DMS79 (cell line): ENCODE measurements at regions not wholly inside any gene's neighbourhood (a gene's known extent, or its start where the extent isn't known, plus 50 kb on each side); places are given as distances from the start of the nearest gene placed in this dataset.

Experiments
- DNase-seq: peaks from one replicate; lab custom pipeline; 2025; lab: John Stamatoyannopoulos, UW

- no peak for DNase-seq
These were observed 312.2 kb upstream of the MGAT5 start for GRCh38 chr2:133941666-133942065.

GRCh38 chr2:133942398-133942797 is 311.5 kb upstream of the MGAT5 start:
- no peak for DNase-seq

GRCh38 chr2:133943108-133943507 is 310.8 kb upstream of the MGAT5 start:
- no peak for DNase-seq

- no peak for DNase-seq
These were observed 308.8 kb upstream of the MGAT5 start for GRCh38 chr2:133945089-133945488.

GRCh38 chr2:133947057-133947456 is 306.8 kb upstream of the MGAT5 start:
- no peak for DNase-seq

- DNase-seq, result no peak
These were observed 305.1 kb upstream of the MGAT5 start for GRCh38 chr2:133948610-133949290.

- no peak for DNase-seq
These were observed 304.3 kb upstream of the MGAT5 start for GRCh38 chr2:133949595-133949994.

- no peak for DNase-seq
These were observed 302.7 kb upstream of the MGAT5 start for GRCh38 chr2:133951209-133951608.

GRCh38 chr2:133952420-133952819 is 301.5 kb upstream of the MGAT5 start:
- no peak for DNase-seq

GRCh38 chr2:133952896-133953295 is 301.0 kb upstream of the MGAT5 start:
- no peak for DNase-seq

- no peak for DNase-seq
These were observed 300.3 kb upstream of the MGAT5 start for GRCh38 chr2:133953524-133953923.

GRCh38 chr2:133954636-133955035 is 299.2 kb upstream of the MGAT5 start:
- DNase-seq, result no peak

- DNase-seq, result no peak
These were observed 298.7 kb upstream of the MGAT5 start for GRCh38 chr2:133955169-133955568.

GRCh38 chr2:133956434-133956935 is 297.4 kb upstream of the MGAT5 start:
- no peak for DNase-seq

GRCh38 chr2:133957724-133958480 is 296.0 kb upstream of the MGAT5 start:
- no peak for DNase-seq

GRCh38 chr2:133959066-133959465 is 294.8 kb upstream of the MGAT5 start:
- DNase-seq, result no peak

- DNase-seq, result no peak
These were observed 287.1 kb upstream of the MGAT5 start for GRCh38 chr2:133966720-133967304.

GRCh38 chr2:133967326-133967725 is 286.5 kb upstream of the MGAT5 start:
- no peak for DNase-seq

GRCh38 chr2:133968446-133968845 is 285.4 kb upstream of the MGAT5 start:
- no peak for DNase-seq

- DNase-seq, result no peak
These were observed 283.2 kb upstream of the MGAT5 start for GRCh38 chr2:133970641-133971040.

GRCh38 chr2:133972297-133972696 is 281.6 kb upstream of the MGAT5 start:
- no peak for DNase-seq

GRCh38 chr2:133972786-133973185 is 281.1 kb upstream of the MGAT5 start:
- DNase-seq, result no peak

GRCh38 chr2:133974353-133974752 is 279.5 kb upstream of the MGAT5 start:
- no peak for DNase-seq
